ENCODE measurements at regions not wholly inside any gene's neighbourhood (a gene's known extent, or its start where the extent isn't known, plus 50 kb on each side); places are given as distances from the start of the nearest gene placed in this dataset.

- ChIA-PET CTCF (ENCODE audit: partially characterized antibody) (no interaction called here), POLR2A (ENCODE audit: partially characterized antibody) (no interaction called here)
- no peaks in the 10 kb centered on the region for H3K4me1 ChIP-seq (ENCODE audit: insufficient read depth, low read length)
- H3K27me3 Mint-ChIP-seq = peaks cover 0 to 2% of the 10 kb centered on the region in 2 donors
- H3K4me3 Mint-ChIP-seq = no peak overlapping the region
- no peaks in the 10 kb centered on the region for H3K36me3 ChIP-seq (ENCODE audit: insufficient read depth, low read length)
- no peak overlapping the region for H3K4me3 ChIP-seq (ENCODE audit: low read length in 2 of 2)
- no peak overlapping the region for H3K27ac ChIP-seq (ENCODE audit: low read depth, low read length)
- no peak overlapping the region for H3K27ac Mint-ChIP-seq
- no peak for DNase-seq
- intact Hi-C loops (cut with micrococcal nuclease) = no loop called here
- H3K9me3 ChIP-seq (ENCODE audit: control insufficient read depth in 1 of 2, low read length in 2 of 2) = no peaks in the 10 kb centered on the region
- no peaks in the 10 kb centered on the region for H3K4me1 Mint-ChIP-seq
- no peaks in the 10 kb centered on the region for H3K27me3 ChIP-seq (ENCODE audit: insufficient read depth, low read length)
- no peaks in the 10 kb centered on the region for H3K36me3 Mint-ChIP-seq
- H3K9me3 Mint-ChIP-seq = peaks cover 0 to 10% (median 0%) of the 10 kb centered on the region in 8 donors
Measured at GRCh38 chr12:124165695-124166094, 129.2 kb upstream of the RFLNA start.

DNA sequence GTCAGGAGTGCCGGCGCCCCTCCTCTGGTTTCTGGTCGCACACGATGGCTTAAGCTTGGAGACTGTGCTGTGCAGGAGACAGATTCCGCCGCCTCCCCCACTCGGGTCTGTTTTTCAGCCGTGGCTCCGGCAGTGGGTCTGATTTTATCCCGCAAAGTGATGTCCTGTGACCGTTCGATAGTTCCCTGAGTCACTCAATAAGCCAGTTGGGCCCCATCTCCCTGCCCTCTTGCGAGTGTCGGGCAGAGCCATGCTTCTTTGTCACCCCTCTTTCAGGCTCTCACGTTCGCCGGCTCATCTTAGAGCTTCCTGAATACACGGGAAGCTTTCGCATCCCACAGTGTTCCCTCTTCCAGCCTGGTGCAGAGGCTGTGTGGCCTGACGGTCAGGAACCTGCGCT, 127.8 kb upstream of the RFLNA start:
- Histone ChIP-seq H3K27me3 (ENCODE audit: insufficient read depth, low read length) (no peaks in the 10 kb centered on the region), H3K36me3 (ENCODE audit: insufficient read depth, low read length) (no peaks in the 10 kb centered on the region), H3K9me3 (ENCODE audit: control insufficient read depth in 1 of 2, low read length in 2 of 2) (no peaks in the 10 kb centered on the region), H3K4me1 (ENCODE audit: insufficient read depth, low read length) (no peaks in the 10 kb centered on the region), H3K4me3 (ENCODE audit: low read length in 2 of 2) (no peak overlapping the region), H3K27ac (ENCODE audit: low read depth, low read length) (no peak overlapping the region)
- Mint-ChIP-seq H3K27ac (no peak overlapping the region), H3K9me3 (peaks cover 0 to 10% (median 0%) of the 10 kb centered on the region in 8 donors), H3K36me3 (no peaks in the 10 kb centered on the region), H3K4me3 (no peak overlapping the region), H3K27me3 (peaks cover under 1 to 2% of the 10 kb centered on the region in 2 donors), H3K4me1 (no peaks in the 10 kb centered on the region)
- DNase-seq = no peak
- ChIA-PET CTCF (ENCODE audit: partially characterized antibody) (no interaction called here), POLR2A (ENCODE audit: partially characterized antibody) (no interaction called here)
- intact Hi-C loops (cut with micrococcal nuclease) = no loop called here

DNA sequence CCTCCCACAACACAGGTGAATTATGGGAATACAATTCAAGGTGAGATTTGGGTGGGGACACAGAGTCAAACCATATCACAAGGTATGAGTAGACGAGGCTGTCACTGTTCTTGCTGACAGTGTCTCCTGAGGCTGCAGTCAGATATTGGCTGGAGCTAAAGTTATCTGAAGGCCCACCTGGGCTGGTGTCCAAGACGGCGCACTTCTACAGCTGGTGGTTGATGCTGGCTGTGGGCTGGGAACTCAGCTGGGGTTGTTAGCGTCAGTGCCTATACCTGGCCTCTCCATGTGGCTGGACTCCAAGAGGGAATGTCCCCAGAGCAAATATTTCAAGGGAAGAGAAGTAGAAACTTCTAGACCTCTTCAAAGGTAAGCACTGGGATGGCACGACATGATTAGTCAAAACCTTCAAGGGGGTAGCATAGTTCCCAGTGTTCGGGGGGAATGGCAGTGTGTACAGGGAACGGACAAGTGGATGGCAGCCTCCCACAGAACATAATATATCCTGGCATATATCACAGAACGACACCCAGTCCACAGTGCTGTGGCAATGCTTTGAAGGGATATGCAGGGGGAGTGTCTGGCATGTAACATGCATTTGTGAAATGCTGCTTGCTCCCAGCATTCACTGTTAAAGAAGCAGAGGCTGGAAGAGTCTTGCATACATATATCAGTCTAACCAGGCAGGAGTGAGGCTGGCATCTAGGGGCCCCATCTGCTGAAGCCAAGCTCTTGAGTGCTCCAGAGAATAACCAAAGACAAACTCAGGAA, 126.7 kb upstream of the RFLNA start:
- no peak overlapping the region for H3K4me3 Mint-ChIP-seq
- Histone ChIP-seq H3K9me3 (ENCODE audit: control insufficient read depth in 1 of 2, low read length in 2 of 2) (no peaks in the 10 kb centered on the region), H3K4me1 (ENCODE audit: insufficient read depth, low read length) (no peaks in the 10 kb centered on the region), H3K27me3 (ENCODE audit: insufficient read depth, low read length) (no peaks in the 10 kb centered on the region), H3K27ac (ENCODE audit: low read depth, low read length) (no peak overlapping the region), H3K36me3 (ENCODE audit: insufficient read depth, low read length) (no peaks in the 10 kb centered on the region), H3K4me3 (ENCODE audit: low read length in 2 of 2) (no peak overlapping the region)
- H3K36me3 Mint-ChIP-seq = no peaks in the 10 kb centered on the region
- CTCF ChIA-PET (ENCODE audit: partially characterized antibody) = no interaction called here
- H3K27me3 Mint-ChIP-seq = peaks cover 2 to 5% of the 10 kb centered on the region in 2 donors
- POLR2A ChIA-PET (ENCODE audit: partially characterized antibody) = no interaction called here
- no peaks in the 10 kb centered on the region for H3K4me1 Mint-ChIP-seq
- H3K27ac Mint-ChIP-seq = no peak overlapping the region
- intact Hi-C loops (cut with micrococcal nuclease) = no loop called here
- peaks cover 0 to 9% (median 0%) of the 10 kb centered on the region in 8 donors for H3K9me3 Mint-ChIP-seq
- DNase-seq = no peak

DNA sequence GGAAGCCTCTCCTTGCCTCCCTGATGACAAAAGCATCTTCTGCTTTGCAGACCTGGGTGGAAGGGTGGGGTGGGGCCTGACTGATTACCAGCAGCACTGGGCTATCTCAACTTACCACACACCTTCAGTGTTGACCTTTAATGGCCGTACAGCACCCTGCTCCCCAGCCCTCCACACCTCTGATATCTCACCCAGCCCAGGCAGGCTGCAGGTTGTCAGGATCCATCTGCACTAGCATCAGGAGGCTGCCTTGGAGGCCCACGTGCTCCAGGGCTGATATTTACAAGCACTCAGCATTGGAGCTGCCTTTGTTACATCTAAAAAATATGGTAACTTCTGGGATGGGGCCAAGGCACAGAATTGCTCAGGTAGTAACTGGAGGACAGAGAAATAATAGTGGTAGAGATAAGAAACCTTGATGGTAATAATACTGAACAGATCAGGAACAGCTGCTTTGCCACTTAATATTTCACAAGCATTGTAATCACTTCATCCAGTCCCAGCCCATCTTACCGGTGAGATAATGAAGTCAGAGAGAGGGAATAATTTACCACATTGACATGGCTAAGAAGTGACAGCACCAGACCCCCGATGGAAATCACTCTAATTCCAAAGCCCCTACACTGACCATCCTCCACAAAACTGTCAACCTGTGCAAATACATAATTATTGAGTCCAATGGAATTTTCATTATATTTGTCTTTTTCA, 125.2 kb upstream of the RFLNA start:
- intact Hi-C loops (cut with micrococcal nuclease) = no loop called here
- Mint-ChIP-seq H3K36me3 (no peaks in the 10 kb centered on the region), H3K4me3 (no peak overlapping the region), H3K4me1 (no peaks in the 10 kb centered on the region), H3K27ac (no peak overlapping the region), H3K27me3 (peaks cover 5 to 12% of the 10 kb centered on the region in 2 donors), H3K9me3 (peaks cover 0 to 6% (median 0%) of the 10 kb centered on the region in 8 donors)
- Histone ChIP-seq H3K4me1 (ENCODE audit: insufficient read depth, low read length) (no peaks in the 10 kb centered on the region), H3K36me3 (ENCODE audit: insufficient read depth, low read length) (no peaks in the 10 kb centered on the region), H3K9me3 (ENCODE audit: control insufficient read depth in 1 of 2, low read length in 2 of 2) (no peaks in the 10 kb centered on the region), H3K4me3 (ENCODE audit: low read length in 2 of 2) (no peak overlapping the region), H3K27me3 (ENCODE audit: insufficient read depth, low read length) (no peaks in the 10 kb centered on the region), H3K27ac (ENCODE audit: low read depth, low read length) (no peak overlapping the region)
- ChIA-PET CTCF (ENCODE audit: partially characterized antibody) (no interaction called here), POLR2A (ENCODE audit: partially characterized antibody) (no interaction called here)
- no peak for DNase-seq

DNA sequence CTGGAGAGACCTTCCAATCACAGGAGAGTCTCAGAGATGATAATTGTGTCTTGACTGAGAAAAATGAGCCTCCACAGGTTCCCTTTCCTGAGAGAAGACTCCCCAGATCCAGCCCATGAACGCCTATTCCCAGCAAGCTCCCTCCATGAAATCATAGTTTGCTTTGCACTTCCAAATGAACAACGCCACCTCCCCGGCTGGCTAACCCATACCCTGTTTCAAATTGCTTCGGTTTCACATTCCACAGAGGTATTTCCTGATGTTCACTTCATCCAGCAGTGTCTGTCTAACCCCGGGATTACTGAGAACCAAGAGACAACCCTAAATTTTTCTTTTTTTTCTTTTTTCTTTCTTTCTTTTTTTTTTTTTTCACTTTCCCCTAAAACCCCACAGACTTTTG, 124.1 kb upstream of the RFLNA start:
- no peaks in the 10 kb centered on the region for H3K4me1 ChIP-seq (ENCODE audit: insufficient read depth, low read length)
- ChIA-PET CTCF (ENCODE audit: partially characterized antibody) (no interaction called here), POLR2A (ENCODE audit: partially characterized antibody) (no interaction called here)
- Mint-ChIP-seq H3K9me3 (peaks cover 0 to 5% (median 0%) of the 10 kb centered on the region in 8 donors), H3K27ac (no peak overlapping the region), H3K27me3 (peaks cover 7 to 12% of the 10 kb centered on the region in 2 donors), H3K4me1 (no peaks in the 10 kb centered on the region), H3K4me3 (no peak overlapping the region), H3K36me3 (no peaks in the 10 kb centered on the region)
- H3K9me3 ChIP-seq (ENCODE audit: control insufficient read depth in 1 of 2, low read length in 2 of 2) = no peaks in the 10 kb centered on the region
- intact Hi-C loops (cut with micrococcal nuclease) = no loop called here
- H3K27me3 ChIP-seq (ENCODE audit: insufficient read depth, low read length) = no peaks in the 10 kb centered on the region
- DNase-seq = no peak
- no peak overlapping the region for H3K4me3 ChIP-seq (ENCODE audit: low read length in 2 of 2)
- H3K27ac ChIP-seq (ENCODE audit: low read depth, low read length) = no peak overlapping the region
- H3K36me3 ChIP-seq (ENCODE audit: insufficient read depth, low read length) = no peaks in the 10 kb centered on the region

- H3K9me3 ChIP-seq (ENCODE audit: control insufficient read depth in 1 of 2, low read length in 2 of 2) = no peaks in the 10 kb centered on the region
- no peak overlapping the region for H3K27ac Mint-ChIP-seq
- no peaks in the 10 kb centered on the region for H3K27me3 ChIP-seq (ENCODE audit: insufficient read depth, low read length)
- no peak overlapping the region for H3K4me3 Mint-ChIP-seq
- no peaks in the 10 kb centered on the region for H3K4me1 Mint-ChIP-seq
- H3K27ac ChIP-seq (ENCODE audit: low read depth, low read length) = no peak overlapping the region
- ChIA-PET POLR2A (ENCODE audit: partially characterized antibody) (no interaction called here), CTCF (ENCODE audit: partially characterized antibody) (no interaction called here)
- H3K36me3 ChIP-seq (ENCODE audit: insufficient read depth, low read length) = no peaks in the 10 kb centered on the region
- no peak overlapping the region for H3K4me3 ChIP-seq (ENCODE audit: low read length in 2 of 2)
- H3K9me3 Mint-ChIP-seq = peaks cover 0 to 3% (median 0%) of the 10 kb centered on the region in 8 donors
- intact Hi-C loops (cut with micrococcal nuclease) = no loop called here
- no peak for DNase-seq
- peaks cover 7 to 12% of the 10 kb centered on the region in 2 donors for H3K27me3 Mint-ChIP-seq
- H3K36me3 Mint-ChIP-seq = no peaks in the 10 kb centered on the region
- H3K4me1 ChIP-seq (ENCODE audit: insufficient read depth, low read length) = no peaks in the 10 kb centered on the region
Measured at GRCh38 chr12:124171231-124171979, 123.5 kb upstream of the RFLNA start.

GRCh38 chr12:124172636-124173035, 122.3 kb upstream of the RFLNA start:
- no peaks in the 10 kb centered on the region for H3K27me3 ChIP-seq (ENCODE audit: insufficient read depth, low read length)
- H3K4me1 ChIP-seq (ENCODE audit: insufficient read depth, low read length) = no peaks in the 10 kb centered on the region
- ChIA-PET POLR2A (ENCODE audit: partially characterized antibody) (no interaction called here), CTCF (ENCODE audit: partially characterized antibody) (no interaction called here)
- no peak overlapping the region for H3K4me3 ChIP-seq (ENCODE audit: low read length in 2 of 2)
- Mint-ChIP-seq H3K36me3 (no peaks in the 10 kb centered on the region), H3K27ac (no peak overlapping the region), H3K4me1 (no peaks in the 10 kb centered on the region), H3K27me3 (peaks cover 7 to 12% of the 10 kb centered on the region in 2 donors), H3K9me3 (peaks cover 0 to 3% (median 0%) of the 10 kb centered on the region in 8 donors), H3K4me3 (no peak overlapping the region)
- no peaks in the 10 kb centered on the region for H3K36me3 ChIP-seq (ENCODE audit: insufficient read depth, low read length)
- intact Hi-C loops (cut with micrococcal nuclease) = no loop called here
- no peak overlapping the region for H3K27ac ChIP-seq (ENCODE audit: low read depth, low read length)
- DNase-seq = no peak
- no peaks in the 10 kb centered on the region for H3K9me3 ChIP-seq (ENCODE audit: control insufficient read depth in 1 of 2, low read length in 2 of 2)

Data from CD4-positive, alpha-beta memory T cell (primary cell).